MCF 10A (cell line): ENCODE measurements at regions not wholly inside any gene's neighbourhood (a gene's known extent, or its start where the extent isn't known, plus 50 kb on each side); places are given as distances from the start of the nearest gene placed in this dataset.
A peak's percentile ranks its signal among the peaks of the same experiment; 100 is the strongest.

ENCODE experiments used
- BruUV-seq: library from RNA; stranded (reverse); fragments of 400-500 nt; replicated peaks from 2 replicates; lab custom pipeline; 2021; lab: Mats Ljungman, UMichigan
- CTCF ChIA-PET: fragments of 300-600 bp; sonication (Branson Sonifier 250); formaldehyde crosslinking; extraction: SDS; loops from one replicate; lab custom pipeline; 2021; ENCODE audit warnings: antibody characterized with exemption, inconsistent platforms; lab: Yijun Ruan, JAX
- POLR2A ChIA-PET: fragments of 300-600, 350-650 bp; sonication (Branson Sonifier 250); formaldehyde crosslinking; extraction: SDS; loops from one replicate; lab custom pipeline; 2020; ENCODE audit warnings: antibody characterized with exemption, inconsistent platforms; lab: Yijun Ruan, JAX
- DNase-seq: peaks from one replicate; pipeline ENCODE4 v3.0.0-alpha.2; 2018; ENCODE audit not compliant: unreplicated experiment
- H3K27ac Mint-ChIP-seq: one replicate; pipeline ENCODE4 v1.8.0; 2022; ENCODE audit warnings: mild to moderate bottlenecking, low read depth, mixed read lengths; ENCODE audit not compliant: unreplicated experiment
- H3K27me3 Mint-ChIP-seq: one replicate; pipeline ENCODE4 v1.8.0; 2022; ENCODE audit warnings: mixed read lengths; ENCODE audit not compliant: insufficient read depth, unreplicated experiment
- H3K36me3 Mint-ChIP-seq: one replicate; pipeline ENCODE4 v1.8.0; 2022; ENCODE audit warnings: mild to moderate bottlenecking, moderate library complexity, mixed read lengths; ENCODE audit not compliant: insufficient read depth, unreplicated experiment
- H3K4me1 Mint-ChIP-seq: one replicate; pipeline ENCODE4 v1.8.0; 2022; ENCODE audit warnings: mixed read lengths; ENCODE audit not compliant: insufficient read depth, unreplicated experiment
- H3K4me3 Mint-ChIP-seq: one replicate; pipeline ENCODE4 v1.8.0; 2022; ENCODE audit warnings: mild to moderate bottlenecking, moderate library complexity, mixed read lengths; ENCODE audit not compliant: unreplicated experiment
- H3K9me3 Mint-ChIP-seq: one replicate; pipeline ENCODE4 v1.8.0; 2022; ENCODE audit warnings: mixed read lengths; ENCODE audit not compliant: unreplicated experiment
- intact Hi-C: fragments of 100-400 bp; cut with micrococcal nuclease; formaldehyde crosslinking; loops from 2 replicates; pipeline ENCODE4 v1.14.1; 2022
- TF ChIP-seq, protein P1 (sequence below): fragments of 200-600 bp; IDR thresholded peaks from one replicate; pipeline ENCODE4 v1.8.0; 2022; ENCODE audit warnings: antibody characterized with exemption, mild to moderate bottlenecking; ENCODE audit not compliant: unreplicated experiment

GRCh38 chr4:124188595-124188994 lies 523.9 kb downstream of the ANKRD50 start:
- ChIA-PET POLR2A (interaction anchor here (1.0 to 1.6 kb wide), 2 partner anchors 12 to 22 kb away, joined by 3 to 4 read pairs; no protein-coding TSS in a partner anchor), CTCF (interaction anchor here (0.7 kb wide), 1 partner anchor 9 kb away, joined by 3 read pairs; no protein-coding TSS in a partner anchor)
- no TSS peak for BruUV-seq

GRCh38 chr4:124189545-124189944 lies 523.0 kb downstream of the ANKRD50 start:
- no peak overlapping the region for H3K4me3 Mint-ChIP-seq
- POLR2A ChIA-PET: interaction anchor here (0.6 to 1.6 kb wide), 4 partner anchors 8 to 32 kb away, joined by 3 to 4 read pairs (median 3); no protein-coding TSS in a partner anchor
- no peak overlapping the region for H3K27ac Mint-ChIP-seq
- H3K4me1 Mint-ChIP-seq: peaks cover 6% of the 10 kb centered on the region
- CTCF ChIA-PET: interaction anchor here (0.6 to 0.7 kb wide), 2 partner anchors 401 to 883 kb away, joined by 3 to 4 read pairs; no protein-coding TSS in a partner anchor
- DNase-seq: no peak
- BruUV-seq: no TSS peak
- peaks cover 6% of the 10 kb centered on the region for H3K9me3 Mint-ChIP-seq
- TF ChIP-seq, protein P1, sequence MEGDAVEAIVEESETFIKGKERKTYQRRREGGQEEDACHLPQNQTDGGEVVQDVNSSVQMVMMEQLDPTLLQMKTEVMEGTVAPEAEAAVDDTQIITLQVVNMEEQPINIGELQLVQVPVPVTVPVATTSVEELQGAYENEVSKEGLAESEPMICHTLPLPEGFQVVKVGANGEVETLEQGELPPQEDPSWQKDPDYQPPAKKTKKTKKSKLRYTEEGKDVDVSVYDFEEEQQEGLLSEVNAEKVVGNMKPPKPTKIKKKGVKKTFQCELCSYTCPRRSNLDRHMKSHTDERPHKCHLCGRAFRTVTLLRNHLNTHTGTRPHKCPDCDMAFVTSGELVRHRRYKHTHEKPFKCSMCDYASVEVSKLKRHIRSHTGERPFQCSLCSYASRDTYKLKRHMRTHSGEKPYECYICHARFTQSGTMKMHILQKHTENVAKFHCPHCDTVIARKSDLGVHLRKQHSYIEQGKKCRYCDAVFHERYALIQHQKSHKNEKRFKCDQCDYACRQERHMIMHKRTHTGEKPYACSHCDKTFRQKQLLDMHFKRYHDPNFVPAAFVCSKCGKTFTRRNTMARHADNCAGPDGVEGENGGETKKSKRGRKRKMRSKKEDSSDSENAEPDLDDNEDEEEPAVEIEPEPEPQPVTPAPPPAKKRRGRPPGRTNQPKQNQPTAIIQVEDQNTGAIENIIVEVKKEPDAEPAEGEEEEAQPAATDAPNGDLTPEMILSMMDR: no peak
- intact Hi-C loops: no loop called here
- no peaks in the 10 kb centered on the region for H3K36me3 Mint-ChIP-seq
- H3K27me3 Mint-ChIP-seq: no peaks in the 10 kb centered on the region

More at GRCh38 chr4:124188595-124188994, 523.9 kb downstream of the ANKRD50 start:
- Mint-ChIP-seq H3K4me1 (peaks cover 6% of the 10 kb centered on the region), H3K27me3 (no peaks in the 10 kb centered on the region), H3K36me3 (no peaks in the 10 kb centered on the region), H3K27ac (no peak overlapping the region), H3K9me3 (peaks cover 5% of the 10 kb centered on the region), H3K4me3 (no peak overlapping the region)
- TF ChIP-seq, protein P1: no peak
- DNase-seq: no peak
- intact Hi-C loops: no loop called here

DNA sequence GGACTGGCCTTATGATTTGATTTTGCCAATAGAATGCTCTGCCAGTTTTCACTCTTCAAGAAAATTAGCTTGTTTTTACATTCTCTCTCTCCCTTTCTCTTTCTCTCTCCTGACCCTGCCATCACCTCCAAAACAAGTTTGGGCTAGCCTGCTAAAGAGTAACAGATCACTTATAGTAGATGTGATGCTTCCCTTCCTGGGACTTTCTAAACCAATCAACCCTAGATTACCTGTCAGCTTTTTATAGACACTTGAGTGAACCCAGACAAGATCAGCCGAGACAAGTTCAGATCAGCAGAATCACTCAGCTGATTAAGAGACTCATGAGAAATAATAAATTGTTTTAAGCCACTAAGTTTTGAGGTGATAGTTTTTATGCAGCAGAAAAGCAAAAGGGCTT lies 521.2 kb downstream of the ANKRD50 start:
- Mint-ChIP-seq H3K4me3 (no peak overlapping the region), H3K27ac (no peak overlapping the region), H3K9me3 (peaks cover 15% of the 10 kb centered on the region), H3K27me3 (no peaks in the 10 kb centered on the region), H3K4me1 (peaks cover 6% of the 10 kb centered on the region), H3K36me3 (no peaks in the 10 kb centered on the region)
- intact Hi-C loops: no loop called here
- ChIA-PET CTCF (interaction anchor here (1.2 kb wide), 2 partner anchors 11 to 34 kb away, joined by 4 read pairs; no protein-coding TSS in a partner anchor), POLR2A (interaction anchor here (0.6 to 1.6 kb wide), 7 partner anchors 9 to 1127 kb away, joined by 3 to 7 read pairs (median 3); no protein-coding TSS in a partner anchor)
- DNase-seq: peak; percentile 20
- BruUV-seq: no TSS peak
- TF ChIP-seq, protein P1: no peak

DNA sequence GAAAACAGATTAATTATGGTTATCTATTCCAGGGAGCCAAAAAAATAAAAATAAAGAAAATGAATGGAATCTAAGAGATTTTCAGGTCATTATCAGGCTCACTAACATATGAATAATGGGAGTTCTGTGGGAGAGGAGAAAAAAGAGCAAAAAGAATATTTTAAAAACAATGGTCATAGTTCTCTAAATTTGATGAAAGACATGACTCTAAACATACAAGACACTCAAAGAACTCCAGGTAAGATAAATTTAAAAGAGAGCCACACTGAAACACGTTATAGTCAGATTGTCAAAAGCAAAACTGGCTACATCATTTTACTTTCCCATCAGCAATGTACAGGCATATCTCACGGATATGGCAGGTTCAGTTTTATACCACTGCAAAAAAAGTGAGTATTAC lies 520.0 kb downstream of the ANKRD50 start:
- BruUV-seq: no TSS peak
- peaks cover 22% of the 10 kb centered on the region for H3K9me3 Mint-ChIP-seq
- ChIA-PET POLR2A (interaction anchor here (1.2 kb wide), 1 partner anchor 15 kb away, joined by 7 read pairs; no protein-coding TSS in a partner anchor), CTCF (no interaction called here)
- intact Hi-C loops: no loop called here
- TF ChIP-seq, protein P1: no peak
- H3K36me3 Mint-ChIP-seq: no peaks in the 10 kb centered on the region
- H3K4me3 Mint-ChIP-seq: no peak overlapping the region
- H3K27ac Mint-ChIP-seq: no peak overlapping the region
- H3K4me1 Mint-ChIP-seq: peaks cover 6% of the 10 kb centered on the region
- H3K27me3 Mint-ChIP-seq: no peaks in the 10 kb centered on the region
- DNase-seq: no peak
